ENCODE measurements at regions not wholly inside any gene's neighbourhood (a gene's known extent, or its start where the extent isn't known, plus 50 kb on each side); places are given as distances from the start of the nearest gene placed in this dataset.

- DNase-seq (ENCODE audit: low read depth in 3 of 3, low spot score in 2 of 3), result no peak
These were observed 174.1 kb upstream of the HS3ST1 start for GRCh38 chr4:11602606-11603340.

- no peak for DNase-seq (ENCODE audit: low read depth in 3 of 3, low spot score in 2 of 3)
These were observed 170.4 kb upstream of the HS3ST1 start for GRCh38 chr4:11599064-11599463.

- DNase-seq (ENCODE audit: low read depth in 3 of 3, low spot score in 2 of 3), result no peak
These were observed 169.9 kb upstream of the HS3ST1 start for GRCh38 chr4:11598591-11598990.

- no peak for DNase-seq (ENCODE audit: low read depth in 3 of 3, low spot score in 2 of 3)
These were observed 168.8 kb upstream of the HS3ST1 start for GRCh38 chr4:11597506-11597905.

GRCh38 chr4:11596989-11597388 is 168.3 kb upstream of the HS3ST1 start:
- no peak for DNase-seq (ENCODE audit: low read depth in 3 of 3, low spot score in 2 of 3)

GRCh38 chr4:11593576-11594116 is 165.0 kb upstream of the HS3ST1 start:
- no peak for DNase-seq (ENCODE audit: low read depth in 3 of 3, low spot score in 2 of 3)

GRCh38 chr4:11592276-11592675 is 163.6 kb upstream of the HS3ST1 start:
- no peak for DNase-seq (ENCODE audit: low read depth in 3 of 3, low spot score in 2 of 3)

- no peak for DNase-seq (ENCODE audit: low read depth in 3 of 3, low spot score in 2 of 3)
These were observed 161.4 kb upstream of the HS3ST1 start for GRCh38 chr4:11590132-11590531.

- DNase-seq (ENCODE audit: low read depth in 3 of 3, low spot score in 2 of 3), result no peak
These were observed 161.0 kb upstream of the HS3ST1 start for GRCh38 chr4:11589676-11590075.

GRCh38 chr4:11587797-11588196 is 159.1 kb upstream of the HS3ST1 start:
- no peak for DNase-seq (ENCODE audit: low read depth in 3 of 3, low spot score in 2 of 3)

GRCh38 chr4:11585506-11585905 is 156.8 kb upstream of the HS3ST1 start:
- no peak for DNase-seq (ENCODE audit: low read depth in 3 of 3, low spot score in 2 of 3)

- no peak for DNase-seq (ENCODE audit: low read depth in 3 of 3, low spot score in 2 of 3)
These were observed 139.8 kb upstream of the HS3ST1 start for GRCh38 chr4:11568511-11568910.

- DNase-seq (ENCODE audit: low read depth in 3 of 3, low spot score in 2 of 3), result no peak
These were observed 137.8 kb upstream of the HS3ST1 start for GRCh38 chr4:11566444-11567022.

- no peak for DNase-seq (ENCODE audit: low read depth in 3 of 3, low spot score in 2 of 3)
These were observed 137.2 kb upstream of the HS3ST1 start for GRCh38 chr4:11565899-11566298.

- DNase-seq (ENCODE audit: low read depth in 3 of 3, low spot score in 2 of 3), result no peak
These were observed 136.5 kb upstream of the HS3ST1 start for GRCh38 chr4:11565213-11565612.

GRCh38 chr4:11564021-11564420 is 135.3 kb upstream of the HS3ST1 start:
- DNase-seq (ENCODE audit: low read depth in 3 of 3, low spot score in 2 of 3), result no peak

- DNase-seq (ENCODE audit: low read depth in 3 of 3, low spot score in 2 of 3), result no peak
These were observed 120.8 kb upstream of the HS3ST1 start for GRCh38 chr4:11549525-11549924.

- no peak for DNase-seq (ENCODE audit: low read depth in 3 of 3, low spot score in 2 of 3)
These were observed 119.9 kb upstream of the HS3ST1 start for GRCh38 chr4:11548597-11549082.

GRCh38 chr4:11546391-11547175 is 117.9 kb upstream of the HS3ST1 start:
- DNase-seq (ENCODE audit: low read depth in 3 of 3, low spot score in 2 of 3), result no peak

GRCh38 chr4:11545651-11546050 is 117.0 kb upstream of the HS3ST1 start:
- DNase-seq (ENCODE audit: low read depth in 3 of 3, low spot score in 2 of 3), result no peak

GRCh38 chr4:11544211-11544610 is 115.5 kb upstream of the HS3ST1 start:
- DNase-seq (ENCODE audit: low read depth in 3 of 3, low spot score in 2 of 3), result no peak

Measured in right renal cortex interstitium (tissue), 3 donors.